ENCODE measurements at regions not wholly inside any gene's neighbourhood (a gene's known extent, or its start where the extent isn't known, plus 50 kb on each side); places are given as distances from the start of the nearest gene placed in this dataset.

DNA sequence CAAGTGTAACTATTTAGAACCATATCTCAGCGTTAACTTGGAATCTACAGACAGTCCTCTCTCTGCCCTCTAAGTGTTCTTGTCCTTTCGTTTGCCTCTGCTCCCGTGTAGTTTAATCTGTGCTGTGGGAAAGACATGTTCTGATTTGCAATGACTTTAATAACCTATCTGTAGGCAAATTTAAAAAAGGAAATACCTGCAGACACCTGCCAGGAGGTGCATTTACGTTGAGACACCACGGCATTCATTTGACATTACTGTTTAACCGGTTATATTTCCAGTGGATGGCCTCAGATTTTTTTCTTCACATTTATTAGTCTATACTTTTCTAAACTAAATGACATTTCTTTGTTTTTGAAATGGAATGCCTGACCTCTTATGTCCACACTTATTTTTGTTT is 997.9 kb upstream of the PCDH7 start:
- TF ChIP-seq, protein P1, sequence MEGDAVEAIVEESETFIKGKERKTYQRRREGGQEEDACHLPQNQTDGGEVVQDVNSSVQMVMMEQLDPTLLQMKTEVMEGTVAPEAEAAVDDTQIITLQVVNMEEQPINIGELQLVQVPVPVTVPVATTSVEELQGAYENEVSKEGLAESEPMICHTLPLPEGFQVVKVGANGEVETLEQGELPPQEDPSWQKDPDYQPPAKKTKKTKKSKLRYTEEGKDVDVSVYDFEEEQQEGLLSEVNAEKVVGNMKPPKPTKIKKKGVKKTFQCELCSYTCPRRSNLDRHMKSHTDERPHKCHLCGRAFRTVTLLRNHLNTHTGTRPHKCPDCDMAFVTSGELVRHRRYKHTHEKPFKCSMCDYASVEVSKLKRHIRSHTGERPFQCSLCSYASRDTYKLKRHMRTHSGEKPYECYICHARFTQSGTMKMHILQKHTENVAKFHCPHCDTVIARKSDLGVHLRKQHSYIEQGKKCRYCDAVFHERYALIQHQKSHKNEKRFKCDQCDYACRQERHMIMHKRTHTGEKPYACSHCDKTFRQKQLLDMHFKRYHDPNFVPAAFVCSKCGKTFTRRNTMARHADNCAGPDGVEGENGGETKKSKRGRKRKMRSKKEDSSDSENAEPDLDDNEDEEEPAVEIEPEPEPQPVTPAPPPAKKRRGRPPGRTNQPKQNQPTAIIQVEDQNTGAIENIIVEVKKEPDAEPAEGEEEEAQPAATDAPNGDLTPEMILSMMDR (IDR thresholded peaks at IDR 0.05), result no peak
- TF ChIP-seq POLR2A (IDR thresholded peaks at IDR 0.05), result no peak

Measured in body of pancreas (tissue), 4 donors.